Transverse colon (tissue), 4 donors: ENCODE measurements at regions not wholly inside any gene's neighbourhood (a gene's known extent, or its start where the extent isn't known, plus 50 kb on each side); places are given as distances from the start of the nearest gene placed in this dataset.
"Not testable (repeated sequence)": the region's sequence is repeated elsewhere in the genome, so short reads cannot be mapped to it uniquely, and the experiment has no call there.

Experiments
- DNase-seq: peaks from one replicate; pipeline ENCODE4 v3.0.0-alpha.2; 2019
- H3K27ac ChIP-seq, 4 donors: fragments of 200-600 bp; sonication (generic); 2 replicates each; pipeline ENCODE4 v1.5.1; 2016 to 2018; ENCODE audit warnings: inconsistent platforms in 4 of 4
- H3K27me3 ChIP-seq: fragments of 200-600 bp; sonication (generic); 2 replicates; pipeline ENCODE4 v1.5.1; 2017; ENCODE audit warnings: inconsistent platforms
- H3K36me3 ChIP-seq, 4 donors: fragments of 200-600 bp; sonication (generic); 2 replicates each; pipeline ENCODE4 v1.5.1; 2017 to 2019; ENCODE audit warnings: inconsistent platforms in 4 of 4
- H3K4me1 ChIP-seq, 4 donors: fragments of 200-600 bp; sonication (generic); 2 replicates each; pipeline ENCODE4 v1.5.1; 2017 to 2020; ENCODE audit warnings: inconsistent platforms in 4 of 4
- H3K4me3 ChIP-seq, 4 donors: fragments of 200-600 bp; sonication (generic); 1 replicate in 1 of 4; 2 replicates in 3 of 4; pipeline versions ENCODE4 v1.5.1 to v1.6.1; 2017 to 2019; ENCODE audit warnings: inconsistent platforms in 4 of 4
- H3K9me3 ChIP-seq, 2 donors: fragments of 200-600 bp; sonication (generic); 2 replicates each; pipeline ENCODE4 v1.5.1; 2017 to 2019; ENCODE audit warnings: inconsistent platforms in 2 of 2
- EP300 ChIP-seq: sonication (generic); formaldehyde crosslinking; IDR thresholded peaks from one replicate; pipeline ENCODE4 v1.6.1; 2017; ENCODE audit warnings: antibody characterized with exemption, low read depth
- POLR2A ChIP-seq: fragments of 450-650 bp; IDR thresholded peaks from one replicate; pipeline ENCODE4 v1.6.1; 2016; ENCODE audit warnings: antibody characterized with exemption, mild to moderate bottlenecking, moderate library complexity
- POLR2AphosphoS5 ChIP-seq, 3 donors: sonication (generic); formaldehyde crosslinking; IDR thresholded peaks; one replicate each; pipeline ENCODE4 v1.6.1; 2016; ENCODE audit warnings: antibody characterized with exemption in 3 of 3
- WGBS, 2 donors: methylation state at CpG; one replicate each; pipeline ENCODE4 v1.1.5; 2018; ENCODE audit warnings: low coverage in 1 of 2; 5-methylcytosine and 5-hydroxymethylcytosine counted together
- in situ Hi-C, 4 donors: fragments of 200-750 bp; cut with MboI; loops; one replicate each; pipeline versions ENCODE4 v1.15.0 to v1.15.1; 2017; ENCODE audit warnings: low sequenced_read_pairs in 3 of 4, low pct_ligation_motif_present in 1 of 4, low pct_unique_long_range_greater_than_20kb in 1 of 4
- intact Hi-C: fragments of 100-400 bp; cut with DNase I; formaldehyde crosslinking; loops from one replicate; pipeline ENCODE4 v1.15.1; 2023; ENCODE audit warnings: low total_unique reads
- TF ChIP-seq, protein P1 (sequence below), 5 experiments: fragments of 200-600 bp in 3 of 5; fragments of 450-650 bp in 2 of 5; sonication (generic) in 3 of 5; IDR thresholded peaks; 1 replicate in 2 of 5; 2 replicates in 3 of 5; pipeline ENCODE4 v1.5.1; 2016 to 2017; ENCODE audit warnings: antibody characterized with exemption in 5 of 5, inconsistent platforms in 3 of 5, mild to moderate bottlenecking in 2 of 5, moderate library complexity in 1 of 5

- H3K9me3 ChIP-seq: no peaks in the 10 kb centered on the region
- H3K4me3 ChIP-seq: no peak overlapping the region
- H3K27me3 ChIP-seq: no peaks in the 10 kb centered on the region
- H3K36me3 ChIP-seq: no peaks in the 10 kb centered on the region
- in situ Hi-C loops (no loop called here), intact Hi-C loops (no loop called here)
- DNase-seq: no peak
- TF ChIP-seq POLR2AphosphoS5 (IDR thresholded peaks at IDR 0.05) (no peak), EP300 (no peak), POLR2A (no peak)
- TF ChIP-seq, protein P1, sequence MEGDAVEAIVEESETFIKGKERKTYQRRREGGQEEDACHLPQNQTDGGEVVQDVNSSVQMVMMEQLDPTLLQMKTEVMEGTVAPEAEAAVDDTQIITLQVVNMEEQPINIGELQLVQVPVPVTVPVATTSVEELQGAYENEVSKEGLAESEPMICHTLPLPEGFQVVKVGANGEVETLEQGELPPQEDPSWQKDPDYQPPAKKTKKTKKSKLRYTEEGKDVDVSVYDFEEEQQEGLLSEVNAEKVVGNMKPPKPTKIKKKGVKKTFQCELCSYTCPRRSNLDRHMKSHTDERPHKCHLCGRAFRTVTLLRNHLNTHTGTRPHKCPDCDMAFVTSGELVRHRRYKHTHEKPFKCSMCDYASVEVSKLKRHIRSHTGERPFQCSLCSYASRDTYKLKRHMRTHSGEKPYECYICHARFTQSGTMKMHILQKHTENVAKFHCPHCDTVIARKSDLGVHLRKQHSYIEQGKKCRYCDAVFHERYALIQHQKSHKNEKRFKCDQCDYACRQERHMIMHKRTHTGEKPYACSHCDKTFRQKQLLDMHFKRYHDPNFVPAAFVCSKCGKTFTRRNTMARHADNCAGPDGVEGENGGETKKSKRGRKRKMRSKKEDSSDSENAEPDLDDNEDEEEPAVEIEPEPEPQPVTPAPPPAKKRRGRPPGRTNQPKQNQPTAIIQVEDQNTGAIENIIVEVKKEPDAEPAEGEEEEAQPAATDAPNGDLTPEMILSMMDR (IDR thresholded peaks at IDR 0.05): no peak
- H3K27ac ChIP-seq: no peak overlapping the region
- 78% methylated on average over 3 of the region's 6 CpGs; no CpG with 5 or more reads in 1 of the 2 donors for WGBS, 2 donors
- no peaks in the 10 kb centered on the region for H3K4me1 ChIP-seq
These were observed 260.2 kb downstream of the XPNPEP1 start for GRCh38 chr10:109663122-109663521.

GRCh38 chr10:109652612-109653011 is 270.7 kb downstream of the XPNPEP1 start:
- WGBS, 2 donors: 82% methylated on average over 12 of the region's 12 CpGs; no CpG with 5 or more reads in 1 of the 2 donors
- DNase-seq, intact Hi-C loops, H3K27ac ChIP-seq, H3K4me3 ChIP-seq, in situ Hi-C loops, H3K27me3 ChIP-seq, H3K4me1 ChIP-seq, H3K9me3 ChIP-seq, H3K36me3 ChIP-seq: not testable (repeated sequence)

- Histone ChIP-seq H3K27me3 (no peaks in the 10 kb centered on the region), H3K4me3 (no peak overlapping the region), H3K4me1 (peaks cover 0 to 3% (median 0%) of the 10 kb centered on the region in 4 donors), H3K27ac (no peak overlapping the region), H3K36me3 (no peaks in the 10 kb centered on the region), H3K9me3 (no peaks in the 10 kb centered on the region)
- TF ChIP-seq POLR2AphosphoS5 (IDR thresholded peaks at IDR 0.05): no peak
- TF ChIP-seq, protein P1 (IDR thresholded peaks at IDR 0.05): peak in 1 of 5 experiments; percentile 11
- no peak for DNase-seq
- WGBS, 2 donors: 68% methylated on average over 1 of the region's 1 CpG; no CpG with 5 or more reads in 1 of the 2 donors
- intact Hi-C loops (no loop called here), in situ Hi-C loops (no loop called here)
These were observed 273.1 kb downstream of the XPNPEP1 start for GRCh38 chr10:109650228-109650627.

GRCh38 chr10:109647627-109648026 is 275.7 kb downstream of the XPNPEP1 start:
- no peak overlapping the region for H3K27ac ChIP-seq
- H3K4me1 ChIP-seq: peaks cover 0 to 3% (median 0%) of the 10 kb centered on the region in 4 donors
- H3K9me3 ChIP-seq: no peaks in the 10 kb centered on the region
- intact Hi-C loops: no loop called here
- DNase-seq: peak; percentile 14
- TF ChIP-seq, protein P1 (IDR thresholded peaks at IDR 0.05): peak in 2 of 5 experiments; percentile 19
- TF ChIP-seq POLR2A (no peak), EP300 (no peak), POLR2AphosphoS5 (IDR thresholded peaks at IDR 0.05) (no peak)
- no peaks in the 10 kb centered on the region for H3K27me3 ChIP-seq
- in situ Hi-C loops: no loop called here
- no peak overlapping the region for H3K4me3 ChIP-seq
- 29 to 50% methylated on average over 5 of the region's 5 CpGs for WGBS, 2 donors
- no peaks in the 10 kb centered on the region for H3K36me3 ChIP-seq

DNA sequence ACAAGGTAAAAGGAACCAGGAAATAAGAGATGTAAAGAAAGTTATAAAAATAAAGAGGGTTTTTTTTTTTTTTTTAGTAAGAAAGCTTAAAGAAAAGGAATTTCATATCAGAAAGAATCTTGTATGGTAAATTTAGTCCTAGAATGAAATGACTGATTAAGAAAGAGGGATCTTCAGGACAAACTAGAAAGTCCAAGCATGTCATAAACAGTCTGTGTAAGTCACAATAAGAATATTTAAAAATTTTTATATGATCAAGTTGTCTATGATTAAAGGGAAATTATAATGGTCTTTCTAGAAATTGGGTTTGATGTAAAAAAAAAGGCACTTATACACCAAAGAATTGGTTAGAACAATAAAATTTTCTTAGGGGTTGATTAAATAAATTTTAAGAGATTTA is 289.5 kb downstream of the XPNPEP1 start:
- intact Hi-C loops: no loop called here
- Histone ChIP-seq H3K4me3 (no peak overlapping the region), H3K4me1 (no peaks in the 10 kb centered on the region), H3K36me3 (no peaks in the 10 kb centered on the region), H3K9me3 (peaks cover 0 to 10% of the 10 kb centered on the region in 2 donors), H3K27ac (no peak overlapping the region), H3K27me3 (no peaks in the 10 kb centered on the region)
- no peak for TF ChIP-seq POLR2AphosphoS5 (IDR thresholded peaks at IDR 0.05)
- TF ChIP-seq, protein P1 (IDR thresholded peaks at IDR 0.05): no peak
- TF ChIP-seq EP300: no peak
- no peak for TF ChIP-seq POLR2A
- DNase-seq: no peak
- in situ Hi-C loops: no loop called here

DNA sequence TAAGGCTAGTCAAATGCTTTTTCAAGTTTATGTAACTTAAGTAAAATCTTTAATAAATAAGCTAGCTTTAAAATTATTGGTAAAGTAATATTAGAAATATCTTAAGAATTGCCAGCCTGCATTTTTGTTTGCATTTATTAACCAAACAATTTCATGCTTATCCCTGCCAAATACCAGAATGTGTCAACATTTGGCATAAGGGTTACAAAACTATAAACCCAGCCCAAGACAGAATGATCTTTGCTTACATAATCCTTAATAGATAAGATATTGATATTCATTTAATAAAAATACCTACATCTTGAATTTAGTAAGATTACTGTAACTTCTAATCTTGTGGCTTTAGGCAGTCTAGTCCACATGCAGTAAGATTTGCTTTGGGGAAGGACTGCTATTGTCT is 290.3 kb downstream of the XPNPEP1 start:
- intact Hi-C loops, H3K4me1 ChIP-seq, in situ Hi-C loops, H3K27ac ChIP-seq, DNase-seq, H3K4me3 ChIP-seq, H3K27me3 ChIP-seq, H3K36me3 ChIP-seq: not testable (repeated sequence)
- peaks cover 0 to 10% of the 10 kb centered on the region in 2 donors for H3K9me3 ChIP-seq
